NB4 (cell line): ENCODE measurements at regions not wholly inside any gene's neighbourhood (a gene's known extent, or its start where the extent isn't known, plus 50 kb on each side); places are given as distances from the start of the nearest gene placed in this dataset.

Experiments
- MYC ChIP-seq: IDR thresholded peaks from 2 replicates; pipeline ENCODE4 v1.6.1; 2011; ENCODE audit warnings: low read depth, low read length
- POLR2A ChIP-seq: IDR thresholded peaks from 2 replicates; pipeline ENCODE4 v1.6.1; 2011; ENCODE audit warnings: mild to moderate bottlenecking; ENCODE audit not compliant: insufficient read length; ENCODE audit errors: extremely low read depth
- TF ChIP-seq, protein P1 (sequence below): IDR thresholded peaks from one replicate; pipeline ENCODE4 v1.5.1; 2012; ENCODE audit warnings: low read depth, low read length

DNA sequence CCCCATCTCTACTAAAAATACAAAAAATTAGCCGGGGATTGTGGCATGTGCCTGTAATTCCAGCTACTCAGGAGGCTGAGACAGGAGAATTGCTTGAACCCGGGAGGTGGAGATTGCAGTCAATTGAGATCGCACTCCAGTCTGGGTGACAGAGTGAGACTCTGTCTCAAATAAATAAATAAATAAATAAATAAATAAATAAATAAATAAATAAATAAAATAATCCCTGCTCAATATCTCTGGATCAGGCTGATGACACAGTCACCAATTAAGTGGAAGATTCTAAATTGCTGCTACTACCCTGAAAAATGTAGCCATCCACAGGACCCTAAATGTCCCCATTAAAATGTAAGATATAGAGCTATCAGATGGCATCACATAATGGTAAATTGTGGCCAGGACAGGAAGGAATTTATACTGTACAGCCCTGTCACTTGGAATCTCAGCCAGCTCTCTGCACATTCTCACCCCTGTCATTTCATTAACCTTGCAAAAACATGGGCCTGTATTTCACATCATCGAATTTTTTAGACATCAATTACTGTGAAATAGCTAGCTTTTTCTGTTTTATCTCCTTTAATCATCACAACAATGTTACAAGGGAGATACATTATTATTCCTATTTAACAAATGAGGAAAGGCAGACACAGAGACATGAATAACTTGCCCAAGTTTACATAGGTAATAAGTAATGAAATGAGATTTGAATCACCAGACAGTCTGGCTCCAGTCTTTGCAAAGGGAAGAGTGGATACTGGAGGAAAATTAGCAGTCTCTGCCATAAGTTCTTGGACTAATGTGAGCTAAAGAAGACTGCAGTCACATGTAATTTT is 56.7 kb upstream of the NTPCR start:
- TF ChIP-seq, protein P1, sequence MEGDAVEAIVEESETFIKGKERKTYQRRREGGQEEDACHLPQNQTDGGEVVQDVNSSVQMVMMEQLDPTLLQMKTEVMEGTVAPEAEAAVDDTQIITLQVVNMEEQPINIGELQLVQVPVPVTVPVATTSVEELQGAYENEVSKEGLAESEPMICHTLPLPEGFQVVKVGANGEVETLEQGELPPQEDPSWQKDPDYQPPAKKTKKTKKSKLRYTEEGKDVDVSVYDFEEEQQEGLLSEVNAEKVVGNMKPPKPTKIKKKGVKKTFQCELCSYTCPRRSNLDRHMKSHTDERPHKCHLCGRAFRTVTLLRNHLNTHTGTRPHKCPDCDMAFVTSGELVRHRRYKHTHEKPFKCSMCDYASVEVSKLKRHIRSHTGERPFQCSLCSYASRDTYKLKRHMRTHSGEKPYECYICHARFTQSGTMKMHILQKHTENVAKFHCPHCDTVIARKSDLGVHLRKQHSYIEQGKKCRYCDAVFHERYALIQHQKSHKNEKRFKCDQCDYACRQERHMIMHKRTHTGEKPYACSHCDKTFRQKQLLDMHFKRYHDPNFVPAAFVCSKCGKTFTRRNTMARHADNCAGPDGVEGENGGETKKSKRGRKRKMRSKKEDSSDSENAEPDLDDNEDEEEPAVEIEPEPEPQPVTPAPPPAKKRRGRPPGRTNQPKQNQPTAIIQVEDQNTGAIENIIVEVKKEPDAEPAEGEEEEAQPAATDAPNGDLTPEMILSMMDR: no peak
- TF ChIP-seq POLR2A (no peak), MYC (no peak)
